DND-41 (cell line): ENCODE measurements at regions not wholly inside any gene's neighbourhood (a gene's known extent, or its start where the extent isn't known, plus 50 kb on each side); places are given as distances from the start of the nearest gene placed in this dataset.

Source experiments
- ATAC-seq: fragments of 200-7000 bp; cut with Tn5 transposase; 3 replicates; pipeline ENCODE4 v1.9.1; 2021; ENCODE audit warnings: low read depth; ENCODE audit not compliant: insufficient read depth
- DNase-seq: peaks from one replicate; pipeline ENCODE4 v3.0.0-alpha.2; 2020
- H2AFZ ChIP-seq: 2 replicates; pipeline ENCODE4 v1.6.0; 2012; ENCODE audit warnings: low read depth, low read length
- H3K27ac ChIP-seq: 2 replicates; pipeline ENCODE4 v1.5.1; 2012; ENCODE audit warnings: low read length, inconsistent platforms
- H3K27me3 ChIP-seq: fragments of 200-600 bp; sonication (generic); 2 replicates; pipeline ENCODE4 v1.6.0; 2012; ENCODE audit warnings: low read length, mild to moderate bottlenecking, inconsistent platforms; ENCODE audit not compliant: insufficient read depth, poor library complexity
- H3K36me3 ChIP-seq: 2 replicates; pipeline ENCODE4 v1.5.1; 2012; ENCODE audit warnings: low read length, inconsistent platforms; ENCODE audit not compliant: insufficient read depth
- H3K4me1 ChIP-seq: 2 replicates; pipeline ENCODE4 v1.5.1; 2012; ENCODE audit warnings: mild to moderate bottlenecking, low read length; ENCODE audit not compliant: insufficient read depth
- H3K4me2 ChIP-seq: 2 replicates; pipeline ENCODE4 v1.6.0; 2012; ENCODE audit warnings: mild to moderate bottlenecking, moderate library complexity, low read length, inconsistent platforms; ENCODE audit not compliant: insufficient read depth
- H3K4me3 ChIP-seq, 2 experiments: fragments of 200-600 bp in 1 of 2; shearing (Covaris generic) in 1 of 2; 2 replicates each; pipeline ENCODE4 v1.5.1; 2012 to 2016; ENCODE audit warnings: inconsistent platforms in 2 of 2, low read length in 2 of 2, mild to moderate bottlenecking in 2 of 2, low read depth in 1 of 2, moderate library complexity in 1 of 2
- H3K79me2 ChIP-seq: 2 replicates; pipeline ENCODE4 v1.6.0; 2012; ENCODE audit warnings: low read length, inconsistent platforms; ENCODE audit not compliant: insufficient read depth
- H3K9ac ChIP-seq: 2 replicates; pipeline ENCODE4 v1.6.0; 2012; ENCODE audit warnings: low read depth, mild to moderate bottlenecking, inconsistent platforms, low read length, moderate library complexity
- H3K9me3 ChIP-seq: 2 replicates; pipeline ENCODE4 v1.5.1; 2012; ENCODE audit warnings: low read length, moderate library complexity, mild to moderate bottlenecking, inconsistent platforms; ENCODE audit not compliant: insufficient read depth, severe bottlenecking
- H4K20me1 ChIP-seq: 2 replicates; pipeline ENCODE4 v1.6.0; 2012; ENCODE audit warnings: low read length; ENCODE audit not compliant: insufficient read depth
- EZH2 ChIP-seq: IDR thresholded peaks from 3 replicates; pipeline ENCODE4 v1.6.1; 2012; ENCODE audit warnings: borderline replicate concordance, low read depth, mild to moderate bottlenecking, moderate library complexity, low read length, inconsistent platforms; ENCODE audit not compliant: severe bottlenecking
- TF ChIP-seq, protein P1 (sequence below): IDR thresholded peaks from 2 replicates; pipeline ENCODE4 v1.5.1; 2012; ENCODE audit warnings: borderline replicate concordance, low read length, moderate library complexity, mild to moderate bottlenecking; ENCODE audit not compliant: poor library complexity, severe bottlenecking; ENCODE audit errors: extremely low read depth

GRCh38 chr16:17526956-17527937 is 56.5 kb upstream of the XYLT1 start:
- Histone ChIP-seq H3K79me2 (no peaks in the 10 kb centered on the region), H3K36me3 (no peaks in the 10 kb centered on the region), H3K9ac (no peak overlapping the region), H2AFZ (no peak overlapping the region), H3K27ac (no peak overlapping the region), H3K27me3 (no peaks in the 10 kb centered on the region), H3K4me1 (no peaks in the 10 kb centered on the region), H3K4me2 (no peak overlapping the region), H3K4me3 (no peak overlapping the region), H3K9me3 (peaks cover 3% of the 10 kb centered on the region), H4K20me1 (no peaks in the 10 kb centered on the region)
- TF ChIP-seq, protein P1, sequence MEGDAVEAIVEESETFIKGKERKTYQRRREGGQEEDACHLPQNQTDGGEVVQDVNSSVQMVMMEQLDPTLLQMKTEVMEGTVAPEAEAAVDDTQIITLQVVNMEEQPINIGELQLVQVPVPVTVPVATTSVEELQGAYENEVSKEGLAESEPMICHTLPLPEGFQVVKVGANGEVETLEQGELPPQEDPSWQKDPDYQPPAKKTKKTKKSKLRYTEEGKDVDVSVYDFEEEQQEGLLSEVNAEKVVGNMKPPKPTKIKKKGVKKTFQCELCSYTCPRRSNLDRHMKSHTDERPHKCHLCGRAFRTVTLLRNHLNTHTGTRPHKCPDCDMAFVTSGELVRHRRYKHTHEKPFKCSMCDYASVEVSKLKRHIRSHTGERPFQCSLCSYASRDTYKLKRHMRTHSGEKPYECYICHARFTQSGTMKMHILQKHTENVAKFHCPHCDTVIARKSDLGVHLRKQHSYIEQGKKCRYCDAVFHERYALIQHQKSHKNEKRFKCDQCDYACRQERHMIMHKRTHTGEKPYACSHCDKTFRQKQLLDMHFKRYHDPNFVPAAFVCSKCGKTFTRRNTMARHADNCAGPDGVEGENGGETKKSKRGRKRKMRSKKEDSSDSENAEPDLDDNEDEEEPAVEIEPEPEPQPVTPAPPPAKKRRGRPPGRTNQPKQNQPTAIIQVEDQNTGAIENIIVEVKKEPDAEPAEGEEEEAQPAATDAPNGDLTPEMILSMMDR: no peak
- no peak for TF ChIP-seq EZH2
- ATAC-seq (no peak), DNase-seq (no peak)

DNA sequence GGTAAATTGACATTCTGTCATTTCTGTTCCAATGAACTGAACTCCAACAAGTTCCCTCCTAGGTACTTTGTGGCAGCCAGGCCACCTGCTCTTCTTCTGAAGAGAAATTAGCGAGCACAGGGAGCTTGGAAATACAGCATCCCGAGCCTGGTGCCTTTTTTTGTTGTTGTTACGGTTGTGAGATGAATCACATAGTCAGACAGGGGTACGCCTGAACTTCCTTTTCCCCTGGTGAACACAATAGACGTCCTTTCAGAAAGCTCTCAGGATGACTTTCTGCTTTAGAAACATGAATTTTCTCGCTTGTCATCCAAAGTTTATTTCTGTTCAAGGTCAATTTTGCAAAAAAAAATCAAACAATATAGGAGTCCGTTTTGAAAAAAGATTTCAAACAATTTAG is 53.9 kb upstream of the XYLT1 start:
- H3K79me2 ChIP-seq: no peaks in the 10 kb centered on the region
- H3K36me3 ChIP-seq: no peaks in the 10 kb centered on the region
- no peak overlapping the region for H2AFZ ChIP-seq
- no peak overlapping the region for H3K4me3 ChIP-seq
- no peak overlapping the region for H3K27ac ChIP-seq
- no peak for ATAC-seq
- H3K4me2 ChIP-seq: no peak overlapping the region
- no peak for TF ChIP-seq EZH2
- TF ChIP-seq, protein P1: no peak
- H3K9me3 ChIP-seq: no peaks in the 10 kb centered on the region
- no peaks in the 10 kb centered on the region for H3K4me1 ChIP-seq
- H4K20me1 ChIP-seq: no peaks in the 10 kb centered on the region
- no peak overlapping the region for H3K9ac ChIP-seq
- DNase-seq: no peak
- no peaks in the 10 kb centered on the region for H3K27me3 ChIP-seq

DNA sequence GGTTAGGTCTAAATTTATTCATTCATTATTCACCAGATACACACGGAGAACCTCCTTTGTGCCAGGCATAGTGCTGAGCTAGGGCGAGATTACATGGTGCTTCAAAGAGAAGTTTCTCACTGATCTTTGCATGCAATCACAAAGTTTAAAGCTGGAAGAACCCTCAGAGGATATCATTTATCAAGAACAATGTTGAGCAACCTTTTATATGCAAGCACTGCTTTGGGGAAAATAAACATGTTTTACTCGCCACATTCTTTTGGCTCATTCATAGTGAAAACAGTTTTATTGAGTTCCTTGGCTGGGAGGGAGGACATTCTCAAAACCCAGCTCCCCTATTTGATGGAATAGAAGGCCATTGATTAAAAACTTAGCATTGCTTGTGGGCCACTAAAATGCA is 49.8 kb upstream of the XYLT1 start:
- TF ChIP-seq, protein P1: no peak
- TF ChIP-seq EZH2: no peak
- no peak for ATAC-seq

More for the DNA sequence above, 49.8 kb upstream of the XYLT1 start:
- no peaks in the 10 kb centered on the region for H3K4me1 ChIP-seq
- no peak overlapping the region for H3K4me2 ChIP-seq
- H4K20me1 ChIP-seq: no peaks in the 10 kb centered on the region
- H3K36me3 ChIP-seq: no peaks in the 10 kb centered on the region
- no peak overlapping the region for H3K4me3 ChIP-seq
- H3K27ac ChIP-seq: no peak overlapping the region
- no peak overlapping the region for H2AFZ ChIP-seq
- no peaks in the 10 kb centered on the region for H3K9me3 ChIP-seq
- H3K79me2 ChIP-seq: no peaks in the 10 kb centered on the region
- DNase-seq: no peak
- H3K27me3 ChIP-seq: no peaks in the 10 kb centered on the region
- no peak overlapping the region for H3K9ac ChIP-seq
